Endodermal cell (in vitro differentiated cells): ENCODE measurements at regions not wholly inside any gene's neighbourhood (a gene's known extent, or its start where the extent isn't known, plus 50 kb on each side); places are given as distances from the start of the nearest gene placed in this dataset.

Source experiments
- DNase-seq: peaks from one replicate; pipeline ENCODE4 v3.0.0-alpha.2; 2017
- H3K27ac ChIP-seq: 2 replicates; pipeline ENCODE4 v1.5.1; 2013; ENCODE audit warnings: mild to moderate bottlenecking, low read depth, low read length, moderate library complexity
- H3K27me3 ChIP-seq: 2 replicates; pipeline ENCODE4 v1.6.1; 2013; ENCODE audit warnings: mild to moderate bottlenecking, low read length, moderate library complexity; ENCODE audit not compliant: insufficient read depth, control insufficient read depth, poor library complexity, severe bottlenecking
- H3K36me3 ChIP-seq: 2 replicates; pipeline ENCODE4 v1.7.0; 2013; ENCODE audit warnings: mild to moderate bottlenecking, low read length, moderate library complexity; ENCODE audit not compliant: control insufficient read depth, insufficient read depth
- H3K4me1 ChIP-seq: one replicate; pipeline ENCODE4 v1.7.0; 2013; ENCODE audit warnings: low read length; ENCODE audit not compliant: control insufficient read depth, insufficient read depth
- H3K4me3 ChIP-seq: 2 replicates; pipeline ENCODE4 v1.5.1; 2013; ENCODE audit warnings: mild to moderate bottlenecking, low read length, moderate library complexity
- H3K9ac ChIP-seq: 2 replicates; pipeline ENCODE4 v1.6.1; 2013; ENCODE audit warnings: mild to moderate bottlenecking, low read length, moderate library complexity; ENCODE audit not compliant: poor library complexity, severe bottlenecking; ENCODE audit errors: extremely low read depth
- H3K9me3 ChIP-seq: 2 replicates; pipeline ENCODE4 v1.6.1; 2013; ENCODE audit warnings: mild to moderate bottlenecking, low read length, moderate library complexity; ENCODE audit not compliant: control insufficient read depth
- H3K27ac Mint-ChIP-seq: 2 replicates; pipeline ENCODE4 v1.8.0; 2020; ENCODE audit warnings: mixed read lengths
- H3K27me3 Mint-ChIP-seq: 2 replicates; pipeline ENCODE4 v1.8.0; 2021; ENCODE audit warnings: mild to moderate bottlenecking, mixed read lengths; ENCODE audit not compliant: insufficient read depth
- H3K36me3 Mint-ChIP-seq: 2 replicates; pipeline ENCODE4 v1.8.0; 2020; ENCODE audit warnings: low read depth, mixed read lengths
- H3K4me1 Mint-ChIP-seq: 2 replicates; pipeline ENCODE4 v1.8.0; 2020; ENCODE audit warnings: mixed read lengths
- H3K4me3 Mint-ChIP-seq: 2 replicates; pipeline ENCODE4 v1.8.0; 2020; ENCODE audit warnings: mild to moderate bottlenecking, moderate library complexity, mixed read lengths
- H3K9me3 Mint-ChIP-seq: 2 replicates; pipeline ENCODE4 v1.8.0; 2020; ENCODE audit warnings: mild to moderate bottlenecking, mixed read lengths
- WGBS, 2 experiments: methylation state at CpG; one replicate each; pipeline versions ENCODE4 v1.1.5 to v1.1.7; 2013; ENCODE audit warnings: missing lambda C conversion rate in 2 of 2, mixed read lengths in 1 of 2; ENCODE audit not compliant: insufficient coverage in 1 of 2, insufficient read length in 1 of 2; 5-methylcytosine and 5-hydroxymethylcytosine counted together
- TF ChIP-seq, protein P1 (sequence below): fragments of 200-600 bp; sonication (generic); conservative IDR thresholded peaks from 2 replicates; pipeline ENCODE4 v1.5.0; 2021; ENCODE audit warnings: antibody characterized with exemption, mild to moderate bottlenecking

- Mint-ChIP-seq H3K4me1 (no peaks in the 10 kb centered on the region), H3K4me3 (no peak overlapping the region), H3K36me3 (no peaks in the 10 kb centered on the region), H3K27me3 (peaks cover 8% of the 10 kb centered on the region), H3K9me3 (no peaks in the 10 kb centered on the region), H3K27ac (no peak overlapping the region)
- Histone ChIP-seq H3K4me1 (no peaks in the 10 kb centered on the region), H3K9ac (no peak overlapping the region), H3K36me3 (no peaks in the 10 kb centered on the region), H3K4me3 (no peak overlapping the region), H3K27ac (no peak overlapping the region), H3K9me3 (peaks cover 57% of the 10 kb centered on the region), H3K27me3 (no peaks in the 10 kb centered on the region)
- 100% methylated on average over 1 of the region's 2 CpGs; no CpG with 5 or more reads in 1 of the 2 experiments for WGBS, 2 experiments
- no peak for DNase-seq
- TF ChIP-seq, protein P1, sequence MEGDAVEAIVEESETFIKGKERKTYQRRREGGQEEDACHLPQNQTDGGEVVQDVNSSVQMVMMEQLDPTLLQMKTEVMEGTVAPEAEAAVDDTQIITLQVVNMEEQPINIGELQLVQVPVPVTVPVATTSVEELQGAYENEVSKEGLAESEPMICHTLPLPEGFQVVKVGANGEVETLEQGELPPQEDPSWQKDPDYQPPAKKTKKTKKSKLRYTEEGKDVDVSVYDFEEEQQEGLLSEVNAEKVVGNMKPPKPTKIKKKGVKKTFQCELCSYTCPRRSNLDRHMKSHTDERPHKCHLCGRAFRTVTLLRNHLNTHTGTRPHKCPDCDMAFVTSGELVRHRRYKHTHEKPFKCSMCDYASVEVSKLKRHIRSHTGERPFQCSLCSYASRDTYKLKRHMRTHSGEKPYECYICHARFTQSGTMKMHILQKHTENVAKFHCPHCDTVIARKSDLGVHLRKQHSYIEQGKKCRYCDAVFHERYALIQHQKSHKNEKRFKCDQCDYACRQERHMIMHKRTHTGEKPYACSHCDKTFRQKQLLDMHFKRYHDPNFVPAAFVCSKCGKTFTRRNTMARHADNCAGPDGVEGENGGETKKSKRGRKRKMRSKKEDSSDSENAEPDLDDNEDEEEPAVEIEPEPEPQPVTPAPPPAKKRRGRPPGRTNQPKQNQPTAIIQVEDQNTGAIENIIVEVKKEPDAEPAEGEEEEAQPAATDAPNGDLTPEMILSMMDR, result no peak
These were observed 653.1 kb downstream of the XPNPEP1 start for GRCh38 chr10:109270173-109270572.

DNA sequence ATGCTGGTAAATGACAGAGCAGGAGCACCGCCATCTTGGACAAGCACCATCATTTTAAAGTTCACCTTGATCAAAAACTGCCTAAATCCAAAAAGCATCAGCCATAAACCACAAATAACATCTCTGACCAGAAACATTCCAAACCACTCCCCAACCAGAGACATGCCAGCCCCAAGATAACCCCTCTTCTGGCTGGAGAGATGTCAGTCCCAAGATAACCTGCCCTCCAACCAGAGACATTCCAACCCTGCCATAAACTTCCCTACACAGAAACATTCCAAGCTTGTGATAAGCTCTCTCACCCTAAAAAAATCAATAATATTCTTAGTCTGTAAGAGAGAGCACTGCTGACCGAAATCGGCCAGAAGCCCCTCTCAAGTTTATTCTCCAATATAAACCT, 659.3 kb downstream of the XPNPEP1 start:
- Histone ChIP-seq H3K9me3 (peaks cover 82% of the 10 kb centered on the region), H3K4me3 (no peak overlapping the region), H3K9ac (no peak overlapping the region), H3K4me1 (no peaks in the 10 kb centered on the region), H3K27ac (no peak overlapping the region), H3K27me3 (no peaks in the 10 kb centered on the region), H3K36me3 (no peaks in the 10 kb centered on the region)
- H3K36me3 Mint-ChIP-seq, result no peaks in the 10 kb centered on the region
- no peak overlapping the region for H3K4me3 Mint-ChIP-seq
- H3K9me3 Mint-ChIP-seq, result peaks cover 37% of the 10 kb centered on the region
- H3K4me1 Mint-ChIP-seq, result no peaks in the 10 kb centered on the region
- H3K27ac Mint-ChIP-seq, result no peak overlapping the region
- 69% methylated on average over 3 of the region's 3 CpGs; no CpG with 5 or more reads in 1 of the 2 experiments for WGBS, 2 experiments
- peaks cover 6% of the 10 kb centered on the region for H3K27me3 Mint-ChIP-seq
- TF ChIP-seq, protein P1, result no peak
- DNase-seq, result no peak

- H3K4me3 Mint-ChIP-seq, result no peak overlapping the region
- no peak for DNase-seq
- Histone ChIP-seq H3K9ac (no peak overlapping the region), H3K4me3 (no peak overlapping the region), H3K27ac (no peak overlapping the region), H3K4me1 (no peaks in the 10 kb centered on the region), H3K27me3 (no peaks in the 10 kb centered on the region), H3K9me3 (peaks cover 75% of the 10 kb centered on the region), H3K36me3 (no peaks in the 10 kb centered on the region)
- TF ChIP-seq, protein P1, result no peak
- H3K27me3 Mint-ChIP-seq, result no peaks in the 10 kb centered on the region
- no peaks in the 10 kb centered on the region for H3K36me3 Mint-ChIP-seq
- H3K4me1 Mint-ChIP-seq, result no peaks in the 10 kb centered on the region
- 71% methylated on average over 2 of the region's 2 CpGs; no CpG with 5 or more reads in 1 of the 2 experiments for WGBS, 2 experiments
- H3K9me3 Mint-ChIP-seq, result peaks cover 37% of the 10 kb centered on the region
- H3K27ac Mint-ChIP-seq, result no peak overlapping the region
These were observed 662.1 kb downstream of the XPNPEP1 start for GRCh38 chr10:109261231-109261630.
